Breast epithelium (tissue), 3 donors: ENCODE measurements at regions not wholly inside any gene's neighbourhood (a gene's known extent, or its start where the extent isn't known, plus 50 kb on each side); places are given as distances from the start of the nearest gene placed in this dataset.

Experiments
- POLR2A ChIP-seq: fragments of 450-650 bp; IDR thresholded peaks from one replicate; pipeline ENCODE4 v1.6.1; 2016; ENCODE audit warnings: antibody characterized with exemption, mild to moderate bottlenecking, moderate library complexity
- TF ChIP-seq, protein P1 (sequence below), 3 donors: fragments of 450-650 bp; IDR thresholded peaks; one replicate each; pipeline ENCODE4 v1.5.1; 2016 to 2017; ENCODE audit warnings: antibody characterized with exemption in 3 of 3, mild to moderate bottlenecking in 3 of 3, moderate library complexity in 3 of 3

DNA sequence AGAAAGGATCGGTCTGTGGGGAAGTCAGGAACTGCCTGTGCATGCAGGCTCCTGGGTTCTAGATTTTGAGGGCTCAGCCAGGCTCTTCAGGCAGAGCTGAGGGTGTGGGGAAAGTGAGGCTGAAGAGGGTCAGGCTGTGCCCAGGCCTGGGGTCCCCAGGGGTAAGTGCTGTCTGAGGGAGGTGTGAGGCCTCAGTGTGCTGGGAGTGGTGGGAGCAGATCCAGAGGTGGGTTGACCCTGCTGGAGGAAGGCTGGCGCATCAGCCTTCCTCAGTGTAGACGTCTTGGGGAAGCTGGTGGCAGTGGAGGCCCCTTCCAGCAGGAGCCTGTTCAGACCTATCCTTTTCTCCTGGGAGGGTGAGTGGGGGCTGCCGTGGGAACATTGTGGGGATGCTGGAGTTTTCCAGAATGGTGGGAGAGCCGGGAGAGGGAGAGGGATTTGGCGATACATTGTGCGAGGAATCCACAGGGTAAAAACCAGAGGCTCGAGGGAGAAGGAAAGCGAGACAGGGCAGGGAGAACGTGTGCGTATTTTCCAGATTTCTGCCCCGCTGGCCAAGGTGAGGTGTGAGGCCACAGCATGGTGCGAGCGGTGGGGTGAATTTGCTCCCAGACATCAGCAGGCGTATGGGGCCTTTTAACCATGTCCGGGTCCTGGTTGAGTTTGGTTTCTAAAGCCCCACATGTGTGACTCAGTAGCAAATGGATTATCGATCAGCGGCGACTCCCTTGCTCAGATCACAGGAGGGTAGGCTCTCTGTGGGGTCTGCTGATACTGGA lies 237.7 kb downstream of the TEX29 start:
- TF ChIP-seq, protein P1, sequence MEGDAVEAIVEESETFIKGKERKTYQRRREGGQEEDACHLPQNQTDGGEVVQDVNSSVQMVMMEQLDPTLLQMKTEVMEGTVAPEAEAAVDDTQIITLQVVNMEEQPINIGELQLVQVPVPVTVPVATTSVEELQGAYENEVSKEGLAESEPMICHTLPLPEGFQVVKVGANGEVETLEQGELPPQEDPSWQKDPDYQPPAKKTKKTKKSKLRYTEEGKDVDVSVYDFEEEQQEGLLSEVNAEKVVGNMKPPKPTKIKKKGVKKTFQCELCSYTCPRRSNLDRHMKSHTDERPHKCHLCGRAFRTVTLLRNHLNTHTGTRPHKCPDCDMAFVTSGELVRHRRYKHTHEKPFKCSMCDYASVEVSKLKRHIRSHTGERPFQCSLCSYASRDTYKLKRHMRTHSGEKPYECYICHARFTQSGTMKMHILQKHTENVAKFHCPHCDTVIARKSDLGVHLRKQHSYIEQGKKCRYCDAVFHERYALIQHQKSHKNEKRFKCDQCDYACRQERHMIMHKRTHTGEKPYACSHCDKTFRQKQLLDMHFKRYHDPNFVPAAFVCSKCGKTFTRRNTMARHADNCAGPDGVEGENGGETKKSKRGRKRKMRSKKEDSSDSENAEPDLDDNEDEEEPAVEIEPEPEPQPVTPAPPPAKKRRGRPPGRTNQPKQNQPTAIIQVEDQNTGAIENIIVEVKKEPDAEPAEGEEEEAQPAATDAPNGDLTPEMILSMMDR (IDR thresholded peaks at IDR 0.05) = no peak
- TF ChIP-seq POLR2A = no peak
